ENCODE measurements at regions not wholly inside any gene's neighbourhood (a gene's known extent, or its start where the extent isn't known, plus 50 kb on each side); places are given as distances from the start of the nearest gene placed in this dataset.
A peak's percentile ranks its signal among the peaks of the same experiment; 100 is the strongest.

DNA sequence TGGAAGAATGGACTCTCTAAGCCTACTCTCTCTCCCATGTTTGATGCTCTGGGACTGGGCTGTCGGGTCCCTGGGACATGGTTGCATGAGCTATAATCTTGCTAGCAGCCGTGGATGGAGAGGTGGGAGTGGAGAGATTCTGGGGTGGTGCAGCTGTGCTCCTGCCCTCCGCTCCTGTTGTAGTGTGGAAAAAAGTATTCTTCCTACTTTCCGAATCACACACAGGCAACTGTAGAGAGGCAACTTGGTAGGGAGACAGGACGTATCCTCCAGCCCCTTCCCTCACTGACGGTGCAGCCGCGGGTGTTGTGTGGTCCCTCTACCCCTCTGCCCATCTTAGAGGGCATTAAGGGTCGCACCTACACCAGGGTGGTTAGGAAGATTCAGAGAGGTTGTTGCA is 281.4 kb upstream of the TLE3 start:
- no peak for DNase-seq (ENCODE audit: low read depth in 1 of 2, low spot score in 1 of 2)
- Histone ChIP-seq H3K4me3 (replicated peaks; ENCODE audit: insufficient read depth, low read length) (no peak overlapping the region), H3K27me3 (ENCODE audit: insufficient read depth, poor library complexity, severe bottlenecking) (no peaks in the 10 kb centered on the region), H3K27ac (replicated peaks) (no peak overlapping the region)
- TF ChIP-seq, protein P1, sequence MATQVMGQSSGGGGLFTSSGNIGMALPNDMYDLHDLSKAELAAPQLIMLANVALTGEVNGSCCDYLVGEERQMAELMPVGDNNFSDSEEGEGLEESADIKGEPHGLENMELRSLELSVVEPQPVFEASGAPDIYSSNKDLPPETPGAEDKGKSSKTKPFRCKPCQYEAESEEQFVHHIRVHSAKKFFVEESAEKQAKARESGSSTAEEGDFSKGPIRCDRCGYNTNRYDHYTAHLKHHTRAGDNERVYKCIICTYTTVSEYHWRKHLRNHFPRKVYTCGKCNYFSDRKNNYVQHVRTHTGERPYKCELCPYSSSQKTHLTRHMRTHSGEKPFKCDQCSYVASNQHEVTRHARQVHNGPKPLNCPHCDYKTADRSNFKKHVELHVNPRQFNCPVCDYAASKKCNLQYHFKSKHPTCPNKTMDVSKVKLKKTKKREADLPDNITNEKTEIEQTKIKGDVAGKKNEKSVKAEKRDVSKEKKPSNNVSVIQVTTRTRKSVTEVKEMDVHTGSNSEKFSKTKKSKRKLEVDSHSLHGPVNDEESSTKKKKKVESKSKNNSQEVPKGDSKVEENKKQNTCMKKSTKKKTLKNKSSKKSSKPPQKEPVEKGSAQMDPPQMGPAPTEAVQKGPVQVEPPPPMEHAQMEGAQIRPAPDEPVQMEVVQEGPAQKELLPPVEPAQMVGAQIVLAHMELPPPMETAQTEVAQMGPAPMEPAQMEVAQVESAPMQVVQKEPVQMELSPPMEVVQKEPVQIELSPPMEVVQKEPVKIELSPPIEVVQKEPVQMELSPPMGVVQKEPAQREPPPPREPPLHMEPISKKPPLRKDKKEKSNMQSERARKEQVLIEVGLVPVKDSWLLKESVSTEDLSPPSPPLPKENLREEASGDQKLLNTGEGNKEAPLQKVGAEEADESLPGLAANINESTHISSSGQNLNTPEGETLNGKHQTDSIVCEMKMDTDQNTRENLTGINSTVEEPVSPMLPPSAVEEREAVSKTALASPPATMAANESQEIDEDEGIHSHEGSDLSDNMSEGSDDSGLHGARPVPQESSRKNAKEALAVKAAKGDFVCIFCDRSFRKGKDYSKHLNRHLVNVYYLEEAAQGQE (IDR thresholded peaks at IDR 0.05; ENCODE audit: insufficient replicate concordance, low read depth) = no peak
- no peak for TF ChIP-seq POLR2AphosphoS5 (IDR thresholded peaks at IDR 0.05; ENCODE audit: low read depth)
- no peak for TF ChIP-seq SPI1 (IDR thresholded peaks at IDR 0.05; ENCODE audit: borderline replicate concordance, low read depth)
- TF ChIP-seq GABPA (IDR thresholded peaks at IDR 0.05; ENCODE audit: low read depth) = no peak
- TF ChIP-seq, protein P2, sequence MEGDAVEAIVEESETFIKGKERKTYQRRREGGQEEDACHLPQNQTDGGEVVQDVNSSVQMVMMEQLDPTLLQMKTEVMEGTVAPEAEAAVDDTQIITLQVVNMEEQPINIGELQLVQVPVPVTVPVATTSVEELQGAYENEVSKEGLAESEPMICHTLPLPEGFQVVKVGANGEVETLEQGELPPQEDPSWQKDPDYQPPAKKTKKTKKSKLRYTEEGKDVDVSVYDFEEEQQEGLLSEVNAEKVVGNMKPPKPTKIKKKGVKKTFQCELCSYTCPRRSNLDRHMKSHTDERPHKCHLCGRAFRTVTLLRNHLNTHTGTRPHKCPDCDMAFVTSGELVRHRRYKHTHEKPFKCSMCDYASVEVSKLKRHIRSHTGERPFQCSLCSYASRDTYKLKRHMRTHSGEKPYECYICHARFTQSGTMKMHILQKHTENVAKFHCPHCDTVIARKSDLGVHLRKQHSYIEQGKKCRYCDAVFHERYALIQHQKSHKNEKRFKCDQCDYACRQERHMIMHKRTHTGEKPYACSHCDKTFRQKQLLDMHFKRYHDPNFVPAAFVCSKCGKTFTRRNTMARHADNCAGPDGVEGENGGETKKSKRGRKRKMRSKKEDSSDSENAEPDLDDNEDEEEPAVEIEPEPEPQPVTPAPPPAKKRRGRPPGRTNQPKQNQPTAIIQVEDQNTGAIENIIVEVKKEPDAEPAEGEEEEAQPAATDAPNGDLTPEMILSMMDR (IDR thresholded peaks at IDR 0.05; ENCODE audit: insufficient read depth, low read length) = no peak

DNA sequence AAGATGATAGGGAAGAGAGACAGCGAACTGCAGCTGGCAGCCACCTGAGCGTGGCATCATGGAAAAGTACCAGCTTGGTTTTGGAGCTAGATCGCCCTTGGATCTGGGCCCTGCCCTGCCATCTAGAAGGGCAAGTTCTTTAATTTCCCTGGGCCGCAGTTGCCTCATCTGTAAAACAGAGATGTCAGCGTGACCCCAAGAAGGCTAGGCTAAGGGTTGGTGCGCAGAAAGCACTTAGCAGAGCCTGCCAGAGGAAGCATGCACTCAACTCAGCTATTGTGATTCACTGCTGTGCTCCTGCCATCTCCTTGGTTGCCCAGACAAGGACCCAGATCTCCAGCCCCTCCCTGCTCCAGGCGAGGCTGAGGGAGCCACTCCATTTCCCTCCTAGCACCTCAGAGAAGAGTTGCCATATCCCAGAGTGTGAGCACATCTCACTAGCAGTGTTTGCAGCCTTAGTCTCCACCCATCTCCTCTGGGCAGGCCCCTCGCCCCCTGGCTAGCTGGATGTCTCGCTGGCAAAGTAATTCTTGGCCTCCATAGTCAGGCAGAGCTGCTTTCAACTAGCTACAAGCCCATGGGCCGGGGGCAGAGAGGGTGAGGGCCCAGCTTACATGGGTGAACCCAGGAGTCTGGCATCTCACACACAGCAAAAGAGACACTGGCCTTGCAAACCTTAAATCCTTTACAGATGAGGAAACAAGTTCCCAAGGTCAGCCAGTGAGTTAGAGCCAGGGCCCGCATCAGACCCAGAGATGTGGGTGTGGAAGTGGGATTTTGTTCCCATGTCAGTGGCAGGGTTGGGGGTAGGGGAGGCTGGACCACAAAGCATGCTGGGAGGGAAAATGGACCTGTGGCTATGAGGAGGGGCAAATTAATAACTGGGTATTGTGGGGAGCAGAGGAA is 280.7 kb upstream of the TLE3 start:
- DNase-seq (ENCODE audit: low read depth in 1 of 2, low spot score in 1 of 2) = no peak
- TF ChIP-seq POLR2AphosphoS5 (IDR thresholded peaks at IDR 0.05; ENCODE audit: low read depth) (no peak), GABPA (IDR thresholded peaks at IDR 0.05; ENCODE audit: low read depth) (no peak), SPI1 (IDR thresholded peaks at IDR 0.05; ENCODE audit: borderline replicate concordance, low read depth) (no peak)
- TF ChIP-seq, protein P1 (IDR thresholded peaks at IDR 0.05; ENCODE audit: insufficient replicate concordance, low read depth) = no peak
- TF ChIP-seq, protein P2 (IDR thresholded peaks at IDR 0.05; ENCODE audit: insufficient read depth, low read length) = no peak
- H3K27ac ChIP-seq (replicated peaks) = no peak overlapping the region
- no peak overlapping the region for H3K4me3 ChIP-seq (replicated peaks; ENCODE audit: insufficient read depth, low read length)
- H3K27me3 ChIP-seq (ENCODE audit: insufficient read depth, poor library complexity, severe bottlenecking) = no peaks in the 10 kb centered on the region

DNA sequence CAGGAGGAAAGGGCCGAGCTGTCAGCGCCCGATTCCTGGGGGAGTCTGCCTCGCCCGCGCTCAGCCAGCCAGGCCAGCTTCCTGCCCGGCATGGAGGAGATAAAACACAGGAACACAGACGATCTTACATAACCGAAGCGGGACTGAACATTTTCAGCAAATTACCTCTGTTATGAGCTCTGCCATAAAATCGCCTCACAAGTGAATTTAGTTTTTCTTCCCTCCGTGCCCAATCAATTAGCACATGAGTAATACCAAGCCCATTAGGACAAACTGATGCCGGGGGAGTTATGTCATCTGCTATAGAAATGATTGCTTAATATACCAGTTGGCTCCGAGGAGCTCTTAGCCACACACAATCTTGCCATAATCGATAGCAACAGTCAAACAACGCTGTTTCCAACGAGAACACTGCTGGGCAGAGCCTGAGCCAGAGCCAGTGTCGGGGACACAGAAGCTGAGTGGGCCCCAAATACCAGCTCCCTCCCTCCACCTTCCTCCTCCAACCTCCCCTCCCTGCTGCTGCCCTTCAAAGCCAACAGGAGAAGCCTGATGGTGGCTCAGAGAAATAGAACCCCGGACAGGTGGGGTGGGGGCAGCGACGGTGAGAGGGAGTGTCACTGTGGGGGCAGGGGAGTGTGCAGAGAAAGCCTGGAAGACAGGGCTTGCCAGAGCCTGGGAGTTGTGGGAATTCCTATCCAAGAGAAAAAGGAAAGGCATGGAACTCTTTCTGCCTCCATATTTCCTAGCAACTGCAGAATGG is 279.4 kb upstream of the TLE3 start:
- Histone ChIP-seq H3K4me3 (replicated peaks; ENCODE audit: insufficient read depth, low read length) (no peak overlapping the region), H3K27me3 (ENCODE audit: insufficient read depth, poor library complexity, severe bottlenecking) (no peaks in the 10 kb centered on the region), H3K27ac (replicated peaks) (no peak overlapping the region; the same call in 1 of the 2 replicates)
- TF ChIP-seq POLR2AphosphoS5 (IDR thresholded peaks at IDR 0.05; ENCODE audit: low read depth) (no peak), GABPA (IDR thresholded peaks at IDR 0.05; ENCODE audit: low read depth) (no peak), SPI1 (IDR thresholded peaks at IDR 0.05; ENCODE audit: borderline replicate concordance, low read depth) (no peak)
- TF ChIP-seq, protein P2 (IDR thresholded peaks at IDR 0.05; ENCODE audit: insufficient read depth, low read length) = no peak
- TF ChIP-seq, protein P1 (IDR thresholded peaks at IDR 0.05; ENCODE audit: insufficient replicate concordance, low read depth) = no peak
- peak; percentile 30 to 68 for DNase-seq (ENCODE audit: low read depth in 1 of 2, low spot score in 1 of 2)
